HG02938 (cell line): ENCODE measurements at regions not wholly inside any gene's neighbourhood (a gene's known extent, or its start where the extent isn't known, plus 50 kb on each side); places are given as distances from the start of the nearest gene placed in this dataset.
"Not testable (repeated sequence)": the region's sequence is repeated elsewhere in the genome, so short reads cannot be mapped to it uniquely, and the experiment has no call there.

ENCODE experiments used
- ATAC-seq: cut with Tn5 transposase; IDR thresholded peaks from one replicate; pipeline ENCODE4 v1.9.1; 2021; ENCODE audit warnings: mild to moderate bottlenecking, moderate library complexity; ENCODE audit not compliant: unreplicated experiment

DNA sequence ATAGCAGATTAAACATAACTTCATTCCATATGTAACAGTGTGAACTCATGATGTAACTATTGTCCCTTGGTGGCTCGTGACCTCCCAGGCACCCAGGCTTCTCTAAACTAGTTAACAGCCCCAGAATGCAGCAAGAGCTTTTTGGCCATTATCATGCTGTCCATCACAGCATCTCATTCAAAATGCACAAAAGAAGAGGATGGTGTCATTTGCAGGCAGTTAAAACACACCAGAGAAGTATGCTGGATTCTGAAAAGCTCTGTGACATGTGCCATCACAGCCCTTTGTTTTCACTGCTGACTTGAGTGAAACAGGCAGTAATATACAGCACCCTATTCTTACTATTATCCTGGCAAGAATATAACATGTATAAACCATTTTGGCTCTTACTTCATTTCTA is 117.6 kb upstream of the CHMP2B start:
- ATAC-seq: no peak

DNA sequence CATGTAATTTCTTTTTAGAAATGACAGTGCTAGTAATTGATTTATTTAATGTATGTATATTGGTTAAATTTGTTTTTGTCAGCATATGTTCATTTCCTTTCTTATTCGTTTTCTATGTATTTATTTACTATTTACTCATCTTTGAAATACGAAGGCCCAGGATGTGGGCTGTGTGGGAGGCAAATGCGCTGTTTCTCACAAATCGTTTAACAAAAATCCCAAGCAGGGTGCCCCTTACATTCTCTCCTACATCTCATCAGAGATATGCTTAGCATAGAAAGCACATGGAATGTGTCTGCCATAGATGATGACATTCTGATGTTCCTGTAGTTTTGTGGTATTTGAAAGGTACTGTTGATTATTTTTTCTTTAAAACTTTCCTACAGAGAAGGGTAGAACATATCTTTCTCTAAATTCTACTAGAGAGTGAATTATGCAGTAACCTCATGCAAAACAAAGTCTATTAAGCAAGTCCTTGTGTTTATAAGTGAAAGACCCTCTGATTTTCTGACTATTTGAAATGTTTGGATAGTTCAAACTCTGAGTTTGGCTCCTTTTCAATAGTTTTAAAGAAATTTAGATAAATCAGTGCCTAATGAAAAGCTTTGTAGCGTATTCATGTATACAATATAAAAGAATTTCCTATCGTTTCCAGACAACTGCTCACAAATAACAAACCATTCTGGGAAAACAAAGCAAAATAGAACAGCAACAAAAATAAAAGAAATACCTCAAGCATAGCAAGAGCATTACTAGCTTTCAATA is 111.1 kb upstream of the VGLL3 start:
- ATAC-seq: no peak

- not testable (repeated sequence) for ATAC-seq
Measured at GRCh38 chr3:87097733-87098132, 106.8 kb upstream of the VGLL3 start.

DNA sequence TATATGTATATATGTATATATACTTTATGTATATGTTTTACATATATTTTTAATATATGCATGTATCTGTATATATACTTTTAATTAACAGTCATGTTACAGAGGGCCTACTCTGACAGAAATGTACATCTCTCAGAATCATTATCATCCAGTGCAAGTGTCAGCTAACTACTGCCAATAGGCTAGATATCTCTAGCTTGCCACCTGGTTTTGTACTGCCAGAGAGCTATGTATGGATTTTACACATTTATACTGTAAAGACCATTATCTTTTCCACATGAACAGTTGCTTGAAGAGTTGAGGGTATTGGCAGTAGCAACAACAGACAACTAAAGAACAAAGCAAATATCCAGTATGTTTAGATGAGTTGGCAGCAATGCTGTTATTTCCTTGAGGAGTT is 99.7 kb upstream of the VGLL3 start:
- ATAC-seq: no peak

DNA sequence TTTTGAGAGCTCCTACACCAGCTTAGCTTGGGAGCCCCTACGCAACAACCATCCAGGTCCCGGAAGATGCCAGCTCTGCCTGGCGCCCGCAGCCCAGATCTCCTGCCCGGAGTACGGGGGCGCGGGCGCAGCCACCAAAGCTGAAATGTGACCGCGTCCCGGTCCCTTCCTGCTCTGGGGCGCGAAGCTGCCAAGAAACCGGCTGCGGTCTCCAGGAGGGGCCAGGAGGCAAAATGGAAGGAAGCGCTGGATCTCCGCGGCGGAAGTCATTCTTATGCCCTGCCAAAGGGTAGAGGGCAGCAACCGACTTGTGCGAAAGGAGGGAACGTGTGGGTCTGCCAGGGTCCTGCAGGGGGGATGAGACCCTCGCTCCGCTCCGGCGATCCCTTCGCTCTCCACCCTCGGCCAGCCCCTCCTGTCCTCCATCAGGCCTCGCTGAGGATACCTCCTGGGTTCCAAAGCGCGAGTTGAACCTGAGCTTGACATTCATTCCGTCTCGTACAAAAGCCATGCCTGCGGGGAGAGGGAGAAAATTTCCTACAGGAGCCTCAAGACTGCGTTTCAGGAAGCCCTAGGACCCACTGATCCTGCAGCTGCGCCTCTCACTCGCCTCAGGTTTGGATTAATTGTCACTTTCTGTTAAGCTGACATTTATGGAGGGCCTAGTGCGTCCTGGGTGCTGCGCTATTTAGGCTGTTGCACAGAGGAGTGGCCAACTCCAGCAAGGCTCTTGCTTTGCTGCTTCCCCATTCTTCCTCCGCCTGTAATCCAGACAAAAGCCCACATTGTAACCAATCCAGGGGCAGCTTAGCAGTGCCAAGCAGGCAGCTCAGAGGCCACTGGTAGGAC is 98.3 kb upstream of the VGLL3 start:
- peak; percentile 71 for ATAC-seq

DNA sequence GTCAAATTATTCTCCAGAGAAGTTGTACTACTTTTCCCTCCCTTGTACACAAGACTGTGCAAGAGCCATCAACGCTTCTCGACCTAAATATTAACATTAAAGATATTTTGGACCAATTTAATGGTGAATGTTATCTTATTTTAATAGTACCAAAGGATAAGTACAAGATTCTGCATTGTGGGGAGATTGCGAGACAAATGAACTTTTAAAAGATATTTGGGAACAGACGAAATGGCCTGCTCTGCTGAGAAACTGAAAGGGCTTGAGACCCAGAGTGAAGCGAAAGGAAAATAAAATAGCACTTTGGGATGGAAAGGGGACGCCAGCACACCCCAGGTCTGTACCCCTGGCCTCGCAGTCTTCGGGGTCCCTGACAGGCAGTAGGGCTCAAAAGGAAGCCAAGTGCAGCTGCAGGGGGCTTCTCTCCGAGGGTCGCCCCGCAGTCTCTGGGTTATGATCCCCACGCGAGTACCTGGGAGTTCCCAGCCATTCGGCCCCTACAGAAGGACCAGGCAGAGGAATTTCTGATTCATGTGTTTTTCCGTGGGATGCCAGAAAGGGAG is 97.6 kb upstream of the VGLL3 start:
- peak; percentile 10 for ATAC-seq

- no peak for ATAC-seq
Measured at GRCh38 chr3:87084868-87085267, 93.9 kb upstream of the VGLL3 start.

DNA sequence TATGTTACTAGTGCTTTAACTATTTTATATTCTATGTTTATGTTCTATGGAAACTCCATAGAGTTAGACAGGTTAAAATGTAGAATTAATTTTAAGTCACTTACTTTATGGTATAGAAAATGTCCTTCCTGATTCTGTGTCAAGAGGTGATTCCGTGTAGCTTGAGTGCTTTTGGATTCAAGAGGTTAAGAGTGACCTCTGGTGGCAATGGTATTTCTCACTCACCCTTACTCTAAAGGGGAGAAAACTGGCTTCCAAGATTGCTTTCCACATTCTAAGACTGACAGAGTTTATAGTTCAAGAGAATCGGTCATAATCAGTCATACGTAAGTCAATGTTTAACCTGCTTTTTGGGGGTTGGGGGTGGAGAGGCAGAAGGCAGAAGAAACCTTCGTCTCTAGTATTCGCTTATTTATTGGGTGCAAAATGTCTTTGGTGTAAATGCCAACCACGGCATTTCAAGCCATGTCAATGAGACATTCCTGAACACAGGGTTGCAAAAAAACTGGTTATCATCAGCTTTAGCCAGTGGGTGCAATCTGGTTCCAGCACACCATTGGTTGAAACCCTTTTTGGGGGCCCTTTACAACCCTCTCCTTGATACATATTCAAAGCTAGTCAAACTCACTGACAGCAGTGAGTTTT is 92.0 kb upstream of the VGLL3 start:
- ATAC-seq: peak; percentile 81

GRCh38 chr3:87077355-87077754 is 86.4 kb upstream of the VGLL3 start:
- ATAC-seq: no peak

DNA sequence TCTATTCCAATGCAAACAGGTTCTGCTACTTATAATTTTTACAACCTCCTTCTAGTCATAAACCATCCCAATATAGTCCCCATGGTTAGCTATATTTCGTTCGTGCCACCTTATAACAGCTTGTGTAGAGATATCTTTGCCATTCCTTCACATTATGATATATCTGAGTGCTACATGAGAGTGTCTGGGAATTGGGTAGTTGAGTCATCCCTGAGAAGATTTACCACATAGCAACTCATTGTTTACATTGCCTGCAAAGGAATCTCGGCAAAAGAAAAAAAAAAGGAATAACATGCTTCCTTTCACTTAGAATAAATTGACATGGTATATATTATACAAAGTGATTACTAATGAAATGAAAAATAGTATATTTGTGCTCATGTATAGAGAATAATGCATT is 86.0 kb upstream of the VGLL3 start:
- ATAC-seq: no peak

GRCh38 chr3:87073496-87074145 is 82.7 kb upstream of the VGLL3 start:
- no peak for ATAC-seq

DNA sequence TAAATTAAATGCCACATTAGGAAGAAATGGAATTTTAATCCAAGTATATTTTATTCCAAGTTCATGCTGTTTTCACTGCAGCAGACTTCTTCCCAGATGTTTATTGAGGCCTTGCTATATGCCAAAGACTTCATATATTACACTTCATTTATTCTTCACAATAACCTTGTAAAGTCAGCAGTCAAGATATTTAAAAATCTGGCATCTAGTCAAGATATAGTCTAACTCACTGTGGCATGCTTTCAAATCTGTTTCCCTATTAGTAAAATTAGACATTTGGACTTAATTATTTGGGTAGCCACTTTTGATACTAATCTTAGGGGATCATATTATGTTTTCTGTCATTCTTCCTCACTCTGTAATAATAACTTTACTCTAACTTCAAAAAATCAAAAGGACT is 81.5 kb upstream of the VGLL3 start:
- no peak for ATAC-seq

GRCh38 chr3:87069971-87070370 is 79.0 kb upstream of the VGLL3 start:
- no peak for ATAC-seq

GRCh38 chr3:87069021-87069420 is 78.1 kb upstream of the VGLL3 start:
- no peak for ATAC-seq

- ATAC-seq: no peak
Measured at GRCh38 chr3:87062685-87063084, 71.7 kb upstream of the VGLL3 start.

GRCh38 chr3:87057474-87057873 is 66.5 kb upstream of the VGLL3 start:
- ATAC-seq: no peak

- ATAC-seq: no peak
Measured at GRCh38 chr3:87053553-87053952, 62.6 kb upstream of the VGLL3 start.

- ATAC-seq: no peak
Measured at GRCh38 chr3:87052499-87053260, 61.7 kb upstream of the VGLL3 start.

GRCh38 chr3:87047852-87048251 is 56.9 kb upstream of the VGLL3 start:
- peak; percentile 52 for ATAC-seq

- ATAC-seq: no peak
Measured at GRCh38 chr3:87046241-87046640, 55.3 kb upstream of the VGLL3 start.
